ENCODE measurements at regions not wholly inside any gene's neighbourhood (a gene's known extent, or its start where the extent isn't known, plus 50 kb on each side); places are given as distances from the start of the nearest gene placed in this dataset.

- H3K4me1 ChIP-seq (ENCODE audit: control insufficient read depth in 1 of 2, insufficient read depth in 2 of 2, low read depth in 1 of 2, low read length in 1 of 2): peaks cover 6 to 9% of the 10 kb centered on the region in 2 experiments; a peak in 2 of 4 replicates
- H3K79me2 ChIP-seq (ENCODE audit: insufficient read depth): no peaks in the 10 kb centered on the region
- no peak overlapping the region for H3K9ac ChIP-seq
- CTCF ChIA-PET: interaction anchor here (0.9 to 1.3 kb wide), 3 partner anchors 14 to 438 kb away, joined by 3 to 4 read pairs (median 3); partner anchors contain the start of gene BBS10
- no peak for DNase-seq
- no peak for TF ChIP-seq USF1 (IDR thresholded peaks at IDR 0.05; ENCODE audit: borderline replicate concordance, low read depth)
- no peak for TF ChIP-seq REST (IDR thresholded peaks at IDR 0.05; ENCODE audit: low read depth, low read length)
- TF ChIP-seq MAX (IDR thresholded peaks at IDR 0.05; ENCODE audit: low read depth): no peak
- no peak for TF ChIP-seq FOXJ3 (CRISPR knock-in tag; IDR thresholded peaks at IDR 0.05)
- TF ChIP-seq TCF12 (IDR thresholded peaks at IDR 0.05): no peak
- no peak for TF ChIP-seq FOSL2 (IDR thresholded peaks at IDR 0.05; ENCODE audit: borderline replicate concordance, low read depth)
- H3F3A ChIP-seq (replicated peaks; ENCODE audit: insufficient read depth): peaks cover 5% of the 10 kb centered on the region
- no peaks in the 10 kb centered on the region for H4K20me1 ChIP-seq (ENCODE audit: insufficient read depth)
- 89% methylated on average over 7 of the region's 7 CpGs for WGBS (ENCODE audit: low lambda C conversion rate)
- H3K36me3 ChIP-seq (replicated peaks in 1 of 2; ENCODE audit: control insufficient read depth in 1 of 2, insufficient read depth in 2 of 2, low read length in 1 of 2): no peaks in the 10 kb centered on the region
- H3K4me3 ChIP-seq (ENCODE audit: low read depth in 2 of 2, low read length in 1 of 2): no peak overlapping the region
- H3K4me2 ChIP-seq: no peak overlapping the region
- no peaks in the 10 kb centered on the region for H3K27me3 ChIP-seq (ENCODE audit: insufficient read depth)
- no peaks in the 10 kb centered on the region for H3K9me2 ChIP-seq
- H3K9me3 ChIP-seq: no peaks in the 10 kb centered on the region
- no peak overlapping the region for H2AFZ ChIP-seq (ENCODE audit: low read depth)
- POLR2A ChIA-PET: no interaction called here
- H3K27ac ChIP-seq (ENCODE audit: low read depth in 2 of 2, low read length in 1 of 2): no peak overlapping the region; a peak in 1 of 4 replicates
These were observed 121.6 kb downstream of the PHLDA1 start for GRCh38 chr12:75909714-75910656.

- no peaks in the 10 kb centered on the region for H3K9me3 ChIP-seq
- H3K9me2 ChIP-seq: no peaks in the 10 kb centered on the region
- no peaks in the 10 kb centered on the region for H4K20me1 ChIP-seq (ENCODE audit: insufficient read depth)
- no peaks in the 10 kb centered on the region for H3K27me3 ChIP-seq (ENCODE audit: insufficient read depth)
- TF ChIP-seq RCOR1 (IDR thresholded peaks at IDR 0.05; ENCODE audit: low read length) (0 out of 2 replicates have a peak, but pooled peaks have one; percentile 36), MAX (IDR thresholded peaks at IDR 0.05; ENCODE audit: low read depth) (peak; percentile 41; the same call in 1 of the 2 replicates), SMC3 (IDR thresholded peaks at IDR 0.05; ENCODE audit: low read depth, low read length) (no peak), CHD2 (IDR thresholded peaks at IDR 0.05; ENCODE audit: low read length, partially characterized antibody) (no peak), TEAD4 (IDR thresholded peaks at IDR 0.05; ENCODE audit: borderline replicate concordance, insufficient read depth) (no peak), USF2 (IDR thresholded peaks at IDR 0.05; ENCODE audit: borderline replicate concordance, low read depth, low read length) (no peak), TCF12 (IDR thresholded peaks at IDR 0.05) (peak; percentile 53), NRF1 (IDR thresholded peaks at IDR 0.05; ENCODE audit: low read depth, low read length) (no peak), FOXJ3 (CRISPR knock-in tag; IDR thresholded peaks at IDR 0.05) (no peak), EP300 (IDR thresholded peaks at IDR 0.05; ENCODE audit: borderline replicate concordance in 1 of 2, low read depth in 1 of 2, low read length in 1 of 2) (no peak), YY1 (IDR thresholded peaks at IDR 0.05; ENCODE audit: low read depth) (no peak)
- 24% methylated on average over 2 of the region's 2 CpGs for WGBS (ENCODE audit: low lambda C conversion rate)
- peak; percentile 21 for DNase-seq
- ChIA-PET POLR2A (no interaction called here), CTCF (interaction anchor here (1.1 to 1.3 kb wide), 2 partner anchors 15 to 439 kb away, joined by 3 to 4 read pairs; partner anchors contain the start of gene BBS10)
- no peak overlapping the region for H3K4me2 ChIP-seq
- H2AFZ ChIP-seq (ENCODE audit: low read depth): no peak overlapping the region; the same call in 1 of the 2 replicates
- H3K27ac ChIP-seq (ENCODE audit: low read depth in 2 of 2, low read length in 1 of 2): peak overlapping the region; percentile 11 to 40; a peak in 1 of 4 replicates
- H3K36me3 ChIP-seq (replicated peaks in 1 of 2; ENCODE audit: control insufficient read depth in 1 of 2, insufficient read depth in 2 of 2, low read length in 1 of 2): no peaks in the 10 kb centered on the region
- H3K79me2 ChIP-seq (ENCODE audit: insufficient read depth): no peaks in the 10 kb centered on the region
- peaks cover 5% of the 10 kb centered on the region for H3F3A ChIP-seq (replicated peaks; ENCODE audit: insufficient read depth)
- H3K9ac ChIP-seq: no peak overlapping the region
- peaks cover 6 to 9% of the 10 kb centered on the region in 2 experiments; a peak in 2 of 4 replicates for H3K4me1 ChIP-seq (ENCODE audit: control insufficient read depth in 1 of 2, insufficient read depth in 2 of 2, low read depth in 1 of 2, low read length in 1 of 2)
- 0 out of 4 replicates have a peak overlapping the region, but pooled peaks of 1 of the 2 experiments have one; percentile 11 for H3K4me3 ChIP-seq (ENCODE audit: low read depth in 2 of 2, low read length in 1 of 2)
These were observed 122.5 kb downstream of the PHLDA1 start for GRCh38 chr12:75908961-75909605.
